Right atrium auricular region (tissue), 2 donors: ENCODE measurements at regions not wholly inside any gene's neighbourhood (a gene's known extent, or its start where the extent isn't known, plus 50 kb on each side); places are given as distances from the start of the nearest gene placed in this dataset.

ENCODE experiments used
- DNase-seq: peaks from one replicate; pipeline ENCODE4 v3.0.0-alpha.2; 2019; ENCODE audit warnings: low spot score
- H3K27ac ChIP-seq, 2 donors: fragments of 200-600 bp; sonication (generic); 1 replicate in 1 of 2; 2 replicates in 1 of 2; pipeline ENCODE4 v1.5.1; 2016 to 2019
- H3K27me3 ChIP-seq, 2 donors: fragments of 200-600 bp; sonication (generic); one replicate each; pipeline versions ENCODE4 v1.5.1 to v1.6.0; 2017 to 2019
- H3K36me3 ChIP-seq: fragments of 200-600 bp; sonication (generic); one replicate; pipeline ENCODE4 v1.5.1; 2016
- H3K4me1 ChIP-seq, 2 donors: fragments of 200-600 bp; sonication (generic); one replicate each; pipeline versions ENCODE4 v1.5.1 to v1.6.0; 2017 to 2019
- H3K4me3 ChIP-seq, 2 donors: fragments of 200-600 bp; sonication (generic); 1 replicate in 1 of 2; 2 replicates in 1 of 2; pipeline ENCODE4 v1.5.1; 2017 to 2019; ENCODE audit warnings: mild to moderate bottlenecking in 1 of 2, moderate library complexity in 1 of 2
- H3K9me3 ChIP-seq, 2 donors: fragments of 200-600 bp; sonication (generic); one replicate each; pipeline ENCODE4 v1.5.1; 2019
- CTCF ChIP-seq, 2 donors: fragments of 200-600 bp; sonication (generic); IDR thresholded peaks; one replicate each; pipeline ENCODE4 v1.5.1; 2019; ENCODE audit warnings: antibody characterized with exemption in 2 of 2

- Histone ChIP-seq H3K4me1 (peaks cover 0 to 4% of the 10 kb centered on the region in 2 donors), H3K9me3 (no peaks in the 10 kb centered on the region), H3K36me3 (no peaks in the 10 kb centered on the region), H3K27me3 (no peaks in the 10 kb centered on the region), H3K4me3 (no peak overlapping the region), H3K27ac (no peak overlapping the region)
- no peak for DNase-seq
- no peak for TF ChIP-seq CTCF (IDR thresholded peaks at IDR 0.05)
Observed at GRCh38 chr9:31715250-31715649, 669.2 kb upstream of the ACO1 start.

GRCh38 chr9:31719262-31719661 lies 665.2 kb upstream of the ACO1 start:
- TF ChIP-seq CTCF (IDR thresholded peaks at IDR 0.05): no peak
- no peaks in the 10 kb centered on the region for H3K36me3 ChIP-seq
- no peak overlapping the region for H3K27ac ChIP-seq
- H3K4me3 ChIP-seq: no peak overlapping the region
- H3K4me1 ChIP-seq: peaks cover 0 to 4% of the 10 kb centered on the region in 2 donors
- no peak for DNase-seq
- no peaks in the 10 kb centered on the region for H3K9me3 ChIP-seq
- H3K27me3 ChIP-seq: no peaks in the 10 kb centered on the region

- Histone ChIP-seq H3K4me1 (no peaks in the 10 kb centered on the region), H3K36me3 (no peaks in the 10 kb centered on the region), H3K27me3 (no peaks in the 10 kb centered on the region), H3K4me3 (no peak overlapping the region), H3K9me3 (no peaks in the 10 kb centered on the region), H3K27ac (no peak overlapping the region)
- no peak for TF ChIP-seq CTCF (IDR thresholded peaks at IDR 0.05)
- no peak for DNase-seq
Observed at GRCh38 chr9:31730398-31730797, 654.0 kb upstream of the ACO1 start.

- no peak for DNase-seq
- H3K36me3 ChIP-seq: no peaks in the 10 kb centered on the region
- no peaks in the 10 kb centered on the region for H3K4me1 ChIP-seq
- no peaks in the 10 kb centered on the region for H3K9me3 ChIP-seq
- H3K4me3 ChIP-seq: no peak overlapping the region
- no peaks in the 10 kb centered on the region for H3K27me3 ChIP-seq
- TF ChIP-seq CTCF (IDR thresholded peaks at IDR 0.05): no peak
- H3K27ac ChIP-seq: no peak overlapping the region
Observed at GRCh38 chr9:31733166-31733565, 651.3 kb upstream of the ACO1 start.

GRCh38 chr9:31736581-31737179 lies 647.8 kb upstream of the ACO1 start:
- no peaks in the 10 kb centered on the region for H3K4me1 ChIP-seq
- no peaks in the 10 kb centered on the region for H3K9me3 ChIP-seq
- DNase-seq: no peak
- no peaks in the 10 kb centered on the region for H3K27me3 ChIP-seq
- H3K36me3 ChIP-seq: no peaks in the 10 kb centered on the region
- H3K27ac ChIP-seq: no peak overlapping the region
- no peak for TF ChIP-seq CTCF (IDR thresholded peaks at IDR 0.05)
- H3K4me3 ChIP-seq: no peak overlapping the region

- no peak for DNase-seq
- Histone ChIP-seq H3K4me1 (no peaks in the 10 kb centered on the region), H3K27ac (no peak overlapping the region), H3K9me3 (no peaks in the 10 kb centered on the region), H3K36me3 (no peaks in the 10 kb centered on the region), H3K27me3 (no peaks in the 10 kb centered on the region), H3K4me3 (no peak overlapping the region)
- TF ChIP-seq CTCF (IDR thresholded peaks at IDR 0.05): no peak
Observed at GRCh38 chr9:31740705-31741104, 643.7 kb upstream of the ACO1 start.
